HG02798 (cell line): ENCODE measurements at regions not wholly inside any gene's neighbourhood (a gene's known extent, or its start where the extent isn't known, plus 50 kb on each side); places are given as distances from the start of the nearest gene placed in this dataset.

ENCODE experiments used
- ATAC-seq: cut with Tn5 transposase; IDR thresholded peaks from one replicate; pipeline ENCODE4 v1.9.1; 2021; ENCODE audit warnings: mild to moderate bottlenecking; ENCODE audit not compliant: unreplicated experiment, poor library complexity

DNA sequence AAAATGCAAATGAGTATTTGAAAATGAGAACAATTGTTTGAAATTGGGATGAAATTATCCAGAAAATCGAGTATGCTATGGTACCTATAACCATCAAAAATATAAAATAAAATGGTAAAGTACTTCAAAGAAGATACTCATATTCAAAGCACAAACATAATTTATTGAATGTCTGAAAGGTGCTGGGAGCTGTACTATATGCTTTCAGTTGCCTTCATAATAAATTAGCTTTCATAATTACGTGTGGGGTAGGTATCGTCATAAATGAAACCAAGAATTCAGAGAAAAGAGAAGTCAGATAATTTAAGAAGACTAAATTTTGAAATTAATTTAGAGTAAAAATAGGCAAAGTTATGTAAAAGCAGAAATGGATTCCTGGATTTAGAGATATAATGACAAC, 721.9 kb upstream of the ACVR2A start:
- ATAC-seq = peak; percentile 50

- ATAC-seq = no peak
Observed at GRCh38 chr2:147110962-147111361, 733.9 kb upstream of the ACVR2A start.

DNA sequence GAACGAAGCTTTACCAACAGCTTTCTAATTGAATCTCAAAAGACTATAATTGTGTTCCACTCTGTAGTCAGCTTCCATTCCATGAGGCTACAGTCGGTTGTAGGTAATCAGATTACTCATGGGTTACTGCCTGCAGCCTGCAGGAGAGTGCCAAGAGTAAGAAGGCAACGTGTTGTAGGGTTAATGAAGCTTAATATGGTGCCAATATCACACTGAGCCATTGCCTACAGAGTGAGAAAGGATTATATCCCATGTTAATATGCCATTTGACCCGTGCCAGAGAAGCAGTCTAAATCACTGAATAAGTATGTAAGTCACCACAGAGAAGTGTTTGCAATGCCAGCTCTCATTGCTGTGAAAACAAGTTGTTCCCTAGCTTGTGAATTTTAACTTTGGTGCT, 734.5 kb upstream of the ACVR2A start:
- ATAC-seq = no peak

GRCh38 chr2:147109291-147109690, 735.5 kb upstream of the ACVR2A start:
- no peak for ATAC-seq

DNA sequence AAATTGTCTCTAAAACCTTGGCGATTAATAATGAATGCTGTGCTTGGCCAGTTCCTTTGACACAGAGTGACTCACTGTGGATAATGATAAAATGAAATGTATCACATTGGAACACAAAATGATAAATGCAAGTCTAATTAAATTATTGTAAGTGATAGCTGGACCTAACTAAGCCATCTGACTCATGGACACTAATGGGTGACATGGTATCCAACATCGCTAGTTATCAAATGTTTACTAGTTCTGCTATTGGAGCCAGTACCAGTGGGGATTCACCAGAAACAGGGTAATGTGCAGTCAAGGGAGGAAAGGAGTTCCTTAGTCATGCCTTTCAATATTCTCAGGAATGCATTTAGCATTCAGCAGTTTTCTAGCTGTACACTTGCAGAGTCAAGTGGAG, 736.3 kb upstream of the ACVR2A start:
- ATAC-seq = no peak

GRCh38 chr2:147101941-147102790, 742.7 kb upstream of the ACVR2A start:
- ATAC-seq = no peak

- no peak for ATAC-seq
Observed at GRCh38 chr2:147100406-147101035, 744.3 kb upstream of the ACVR2A start.

DNA sequence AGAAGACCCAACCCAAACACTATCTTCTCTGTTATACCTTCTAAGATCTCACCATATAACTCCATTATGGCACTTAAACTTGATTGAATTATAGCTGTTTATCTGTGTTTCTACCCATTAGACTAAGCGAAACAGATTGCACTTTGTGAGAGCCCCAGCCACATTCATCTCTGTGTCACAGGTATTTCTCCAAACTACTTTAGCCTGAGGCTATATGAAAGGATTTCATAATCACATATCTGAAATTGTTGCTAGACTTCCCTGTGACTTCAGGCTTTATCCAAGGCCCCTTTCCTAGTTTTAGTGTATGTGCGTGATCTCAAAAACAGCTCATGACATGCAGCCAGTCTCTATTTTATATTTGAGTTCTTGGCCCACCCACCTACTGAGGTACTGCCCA, 745.0 kb upstream of the ACVR2A start:
- ATAC-seq = no peak

DNA sequence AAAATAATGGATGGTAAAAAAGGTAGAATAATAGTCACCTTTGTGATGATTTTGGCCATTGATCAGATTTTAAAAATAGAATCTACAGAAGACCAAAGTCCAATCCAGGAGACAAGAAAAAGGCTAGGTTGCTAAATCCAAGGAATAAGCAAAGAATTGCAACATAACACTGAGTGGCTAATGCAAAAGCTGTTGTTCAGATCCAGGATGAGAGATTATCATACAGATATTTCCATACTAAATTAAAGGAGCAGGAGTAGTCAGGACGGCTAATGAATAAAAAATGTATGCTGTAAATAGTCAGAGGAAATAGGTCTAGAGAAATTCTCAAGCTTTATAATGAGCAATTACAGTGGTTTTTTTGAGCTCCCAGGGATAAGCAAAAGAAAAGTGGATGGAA, 745.9 kb upstream of the ACVR2A start:
- no peak for ATAC-seq

DNA sequence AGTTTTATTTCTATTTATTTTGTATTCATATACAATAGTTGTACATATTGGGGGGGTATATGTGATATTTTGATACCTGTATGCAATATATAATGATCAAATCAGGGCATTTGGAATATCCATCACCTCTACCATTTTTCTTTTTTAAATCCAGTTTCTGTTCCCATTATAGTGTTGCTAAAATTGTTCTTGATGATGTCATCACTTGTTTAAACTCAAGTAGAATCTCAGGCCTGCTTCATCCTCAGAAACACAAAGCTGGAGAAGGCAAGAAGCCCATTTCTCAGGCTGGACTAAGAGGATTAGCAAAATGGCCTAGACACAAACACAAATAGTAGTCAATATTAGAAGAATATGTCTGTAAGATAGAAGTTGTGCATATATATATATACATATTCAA, 747.1 kb upstream of the ACVR2A start:
- ATAC-seq = no peak

- no peak for ATAC-seq
Observed at GRCh38 chr2:147096671-147097070, 748.2 kb upstream of the ACVR2A start.

DNA sequence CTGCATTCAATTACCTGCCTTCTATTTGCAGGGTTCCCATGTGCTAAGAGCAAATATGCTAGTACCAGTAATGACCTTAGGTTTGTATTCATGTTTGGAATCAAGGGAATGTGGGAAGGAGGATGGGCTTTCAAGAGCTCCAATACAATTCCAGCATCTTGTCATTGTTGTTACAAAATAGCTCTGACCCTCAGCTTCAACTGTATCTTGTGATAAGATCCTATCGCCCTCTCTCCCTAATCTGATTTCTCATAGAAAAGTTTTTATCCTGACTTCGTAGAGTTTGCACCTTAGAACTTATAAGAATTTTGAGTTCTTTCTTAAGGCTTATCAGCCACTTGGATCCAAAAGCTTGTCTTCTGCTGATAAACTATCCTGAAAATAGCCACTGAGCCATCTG, 749.5 kb upstream of the ACVR2A start:
- no peak for ATAC-seq

- no peak for ATAC-seq
Observed at GRCh38 chr2:147094077-147094476, 750.8 kb upstream of the ACVR2A start.

- ATAC-seq = no peak
Observed at GRCh38 chr2:147092266-147092665, 752.6 kb upstream of the ACVR2A start.

DNA sequence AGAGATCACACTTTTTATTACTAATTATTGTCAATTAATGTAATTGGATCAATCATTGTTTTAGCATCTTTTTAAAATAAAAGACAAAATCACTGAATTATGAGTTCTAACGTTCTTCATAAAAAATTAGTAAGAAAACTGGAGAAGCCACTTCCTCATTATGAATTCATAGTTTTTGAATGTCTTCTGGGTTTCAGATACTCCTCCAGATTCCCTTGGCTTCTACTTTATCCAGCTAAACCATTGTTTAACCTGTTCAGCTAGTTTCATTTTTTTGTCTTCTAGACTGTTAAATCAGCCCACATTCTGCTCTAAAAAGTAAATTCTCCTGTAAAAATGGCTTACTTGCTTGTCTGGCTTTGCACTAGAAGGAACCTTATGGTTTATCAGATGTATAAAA, 753.4 kb upstream of the ACVR2A start:
- ATAC-seq = no peak

- ATAC-seq = no peak
Observed at GRCh38 chr2:147088871-147089270, 756.0 kb upstream of the ACVR2A start.

DNA sequence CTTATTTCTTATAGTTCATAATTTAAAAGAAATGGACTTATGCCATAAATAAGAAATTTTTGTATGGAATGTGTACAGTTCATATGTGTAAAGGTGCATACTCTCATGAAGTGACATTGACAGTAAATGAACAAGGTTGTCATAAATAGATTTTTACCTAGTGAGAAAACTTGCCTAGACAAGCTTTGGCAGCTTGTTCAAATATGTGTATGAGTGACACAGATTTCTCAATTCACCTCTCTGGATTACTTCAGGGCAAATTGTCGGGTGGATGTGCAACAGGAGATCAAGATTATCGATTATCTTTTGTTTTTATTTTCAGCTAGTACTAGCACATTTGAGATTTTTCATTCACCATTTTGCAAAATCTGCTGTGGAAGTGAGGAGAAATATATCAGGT, 758.1 kb upstream of the ACVR2A start:
- no peak for ATAC-seq

DNA sequence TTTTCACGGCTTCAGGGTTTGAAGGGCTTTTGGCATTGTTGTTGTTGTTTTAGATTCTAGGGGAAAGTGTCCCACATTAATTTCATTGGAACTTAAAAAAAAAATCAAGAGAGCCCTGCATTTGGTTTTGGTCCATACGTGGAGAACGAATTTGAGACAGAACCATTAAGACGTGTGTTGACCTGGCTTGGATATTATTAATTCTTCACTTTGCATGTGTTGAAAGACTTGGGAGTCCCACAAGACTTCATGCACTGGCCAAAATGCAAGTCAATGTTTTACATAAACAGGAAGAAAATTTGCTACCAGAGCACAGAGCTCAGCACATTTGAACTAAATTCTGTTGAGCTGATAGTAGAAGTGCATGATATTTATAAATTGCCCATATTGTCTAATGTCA, 761.2 kb upstream of the ACVR2A start:
- no peak for ATAC-seq

DNA sequence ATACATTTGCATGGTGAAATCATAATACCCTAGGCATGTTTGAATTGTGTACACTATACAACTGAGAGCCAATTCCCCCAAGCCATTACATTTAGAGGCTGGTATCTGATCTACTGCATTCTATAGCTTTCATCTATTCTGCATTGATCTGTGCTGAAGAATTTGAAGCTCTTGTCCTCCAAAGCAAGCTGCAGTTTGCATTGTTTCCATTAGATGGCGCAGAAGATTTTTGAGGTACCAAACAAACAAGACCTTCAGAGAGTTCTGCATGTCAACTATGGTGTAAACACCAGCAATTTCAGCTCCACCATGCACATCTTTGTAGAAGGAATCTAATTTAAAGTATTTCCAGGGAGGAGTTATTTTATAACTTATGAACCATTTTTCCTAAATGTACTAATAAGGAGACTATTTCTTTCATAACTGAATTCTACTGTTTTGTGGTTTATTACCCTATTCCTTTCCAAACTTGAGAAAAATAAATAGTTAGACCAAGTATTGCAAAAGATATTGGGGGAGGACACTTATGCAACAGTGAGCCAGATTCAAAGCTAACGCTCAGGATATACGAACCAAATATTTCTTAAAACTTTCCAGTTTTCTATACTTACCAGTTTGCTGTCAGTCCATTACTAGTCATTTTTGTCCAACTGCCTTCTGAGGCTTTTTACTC, 761.8 kb upstream of the ACVR2A start:
- ATAC-seq = peak; percentile 89

DNA sequence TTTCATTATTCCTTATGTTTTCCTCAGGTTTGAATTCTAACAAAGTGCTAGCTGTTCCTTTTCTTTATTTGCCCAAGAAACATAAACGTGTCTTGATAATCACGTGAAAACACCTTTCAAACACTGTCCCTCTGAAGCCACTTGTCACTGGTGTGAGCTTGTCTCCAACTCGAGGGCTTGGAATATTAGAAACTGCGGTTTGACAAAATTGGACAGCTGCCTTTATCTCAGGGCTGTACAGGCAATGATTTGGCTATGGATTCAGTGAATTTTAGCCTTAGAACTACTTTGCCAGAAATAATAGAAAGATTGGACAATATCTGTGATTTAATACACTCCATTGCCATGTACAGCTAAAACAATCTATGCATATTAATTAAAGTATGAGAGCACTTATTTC, 763.0 kb upstream of the ACVR2A start:
- no peak for ATAC-seq

DNA sequence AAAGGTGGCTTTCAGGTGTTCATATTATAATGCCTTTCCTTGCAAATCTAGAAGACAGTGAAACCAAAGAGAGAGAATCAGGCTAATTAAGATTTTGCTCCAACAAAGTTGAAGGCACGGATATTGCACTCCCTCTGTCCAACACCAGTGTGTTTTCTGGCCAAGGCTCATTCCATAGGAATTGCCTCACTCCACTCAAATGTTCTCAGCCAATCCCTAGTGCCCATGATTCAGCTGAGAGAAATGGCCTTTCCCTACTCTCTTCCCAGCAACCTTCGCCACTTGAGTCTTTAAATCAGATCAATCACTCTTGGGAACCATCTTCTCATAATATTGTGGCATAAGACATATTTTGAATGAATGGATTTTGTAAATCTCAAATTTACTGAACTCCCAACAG, 768.2 kb upstream of the ACVR2A start:
- ATAC-seq = no peak
